HG03378 (cell line): ENCODE measurements at regions not wholly inside any gene's neighbourhood (a gene's known extent, or its start where the extent isn't known, plus 50 kb on each side); places are given as distances from the start of the nearest gene placed in this dataset.
"Not testable (repeated sequence)": the region's sequence is repeated elsewhere in the genome, so short reads cannot be mapped to it uniquely, and the experiment has no call there.

Experiments used
- ATAC-seq: cut with Tn5 transposase; IDR thresholded peaks from one replicate; pipeline ENCODE4 v1.9.1; 2021; ENCODE audit warnings: mild to moderate bottlenecking, moderate library complexity; ENCODE audit not compliant: unreplicated experiment

GRCh38 chr6:156602066-156602385 is 175.2 kb upstream of the ARID1B start:
- ATAC-seq = no peak

GRCh38 chr6:156601152-156602065 is 175.8 kb upstream of the ARID1B start:
- ATAC-seq = no peak

- no peak for ATAC-seq
Observed at GRCh38 chr6:156600678-156601077, 176.5 kb upstream of the ARID1B start.

- no peak for ATAC-seq
Observed at GRCh38 chr6:156599978-156600590, 177.1 kb upstream of the ARID1B start.

- no peak for ATAC-seq
Observed at GRCh38 chr6:156599366-156599765, 177.8 kb upstream of the ARID1B start.

GRCh38 chr6:156598855-156599180 is 178.4 kb upstream of the ARID1B start:
- ATAC-seq = no peak

- no peak for ATAC-seq
Observed at GRCh38 chr6:156598071-156598854, 178.9 kb upstream of the ARID1B start.

GRCh38 chr6:156597095-156597494 is 180.1 kb upstream of the ARID1B start:
- no peak for ATAC-seq

- ATAC-seq = no peak
Observed at GRCh38 chr6:156595476-156595875, 181.7 kb upstream of the ARID1B start.

GRCh38 chr6:156593893-156594292 is 183.3 kb upstream of the ARID1B start:
- ATAC-seq = no peak

- no peak for ATAC-seq
Observed at GRCh38 chr6:156593127-156593526, 184.1 kb upstream of the ARID1B start.

GRCh38 chr6:156590482-156590881 is 186.7 kb upstream of the ARID1B start:
- no peak for ATAC-seq

- no peak for ATAC-seq
Observed at GRCh38 chr6:156589281-156589680, 187.9 kb upstream of the ARID1B start.

GRCh38 chr6:156587751-156588301 is 189.4 kb upstream of the ARID1B start:
- no peak for ATAC-seq

- ATAC-seq = no peak
Observed at GRCh38 chr6:156587071-156587470, 190.1 kb upstream of the ARID1B start.

GRCh38 chr6:156585859-156586258 is 191.3 kb upstream of the ARID1B start:
- no peak for ATAC-seq

GRCh38 chr6:156584121-156584520 is 193.1 kb upstream of the ARID1B start:
- ATAC-seq = not testable (repeated sequence)

GRCh38 chr6:156583083-156583482 is 194.1 kb upstream of the ARID1B start:
- no peak for ATAC-seq

- no peak for ATAC-seq
Observed at GRCh38 chr6:156582509-156582992, 194.6 kb upstream of the ARID1B start.

GRCh38 chr6:156579564-156579963 is 197.6 kb upstream of the ARID1B start:
- no peak for ATAC-seq

GRCh38 chr6:156577749-156578148 is 199.4 kb upstream of the ARID1B start:
- no peak for ATAC-seq
